K562 (cell line): ENCODE measurements at regions not wholly inside any gene's neighbourhood (a gene's known extent, or its start where the extent isn't known, plus 50 kb on each side); places are given as distances from the start of the nearest gene placed in this dataset.

ENCODE experiments used
- ATAC-seq: fragments of 200-7000 bp; cut with Tn5 transposase; 3 replicates; pipeline ENCODE4 v1.9.1; 2020; ENCODE audit warnings: moderate library complexity
- BruUV-seq: library from RNA; stranded (reverse); fragments of 400-500 nt; replicated peaks from 2 replicates; lab custom pipeline; 2021; lab: Mats Ljungman, UMichigan
- CTCF ChIA-PET: fragments of 300-600 bp; formaldehyde crosslinking; extraction: SDS; loops from one replicate; lab custom pipeline; 2021; ENCODE audit warnings: low intra/inter-chr PET ratio; lab: Yijun Ruan, JAX
- POLR2A ChIA-PET: fragments of 300-600, 350-650 bp; sonication (Branson Sonifier 250); formaldehyde crosslinking; extraction: SDS; loops from one replicate; lab custom pipeline; 2021; ENCODE audit warnings: antibody characterized with exemption, inconsistent platforms; lab: Yijun Ruan, JAX
- DNase-seq, 4 experiments: peaks; one replicate each; pipeline versions ENCODE4 v3.0.0 to v3.0.0-alpha.2; 2011 to 2018; ENCODE audit warnings: low spot score in 3 of 4, mixed read lengths in 3 of 4; ENCODE audit errors: extremely low read depth in 1 of 4
- FAIRE-seq: peaks from 2 replicates; lab custom pipeline; 2011; peaks lifted over from hg19 to GRCh38; lab: Jason Lieb, UNC
- H2AFZ ChIP-seq: 2 replicates; pipeline ENCODE4 v1.6.0; 2011; ENCODE audit warnings: low read depth, low read length, control low read depth, inconsistent platforms
- H3K27ac ChIP-seq: fragments of 200-600 bp; 3 replicates; pipeline ENCODE4 v1.8.0; 2011; ENCODE audit warnings: low read depth, mild to moderate bottlenecking, control low read depth, inconsistent platforms, low read length, moderate library complexity, mixed read lengths; ENCODE audit errors: extremely low read depth
- H3K27me3 ChIP-seq, 2 experiments: fragments of 300-600 bp in 1 of 2; 2 replicates in 1 of 2; 3 replicates in 1 of 2; pipeline versions ENCODE4 v1.6.0 to v1.8.0; 2011; ENCODE audit warnings: inconsistent platforms in 2 of 2, low read length in 2 of 2, mild to moderate bottlenecking in 1 of 2, mixed read lengths in 1 of 2, moderate library complexity in 1 of 2; ENCODE audit not compliant: control insufficient read depth in 2 of 2, insufficient read depth in 2 of 2
- H3K36me3 ChIP-seq: fragments of 300-600 bp; 3 replicates; pipeline ENCODE4 v1.8.0; 2011; ENCODE audit warnings: mild to moderate bottlenecking, low read length, inconsistent platforms; ENCODE audit not compliant: control insufficient read depth, insufficient read depth
- H3K4me1 ChIP-seq, 2 experiments: fragments of 200-600 bp in 1 of 2; replicated peaks in 1 of 2; 2 replicates in 1 of 2; 3 replicates in 1 of 2; pipeline versions ENCODE4 v1.5.1 to v1.8.0; 2011; ENCODE audit warnings: inconsistent platforms in 2 of 2, low read length in 2 of 2, mild to moderate bottlenecking in 1 of 2, mixed read lengths in 1 of 2, moderate library complexity in 1 of 2; ENCODE audit not compliant: control insufficient read depth in 2 of 2, insufficient read depth in 2 of 2
- H3K4me2 ChIP-seq: 2 replicates; pipeline ENCODE4 v1.6.1; 2011; ENCODE audit warnings: low read length, control low read depth, inconsistent platforms, mixed read lengths; ENCODE audit not compliant: insufficient read depth
- H3K4me3 ChIP-seq: fragments of 200-600 bp; sonication (generic), shearing (Covaris generic); 2 replicates; pipeline ENCODE4 v1.5.1; 2016; ENCODE audit warnings: control low read depth, inconsistent platforms
- H3K79me2 ChIP-seq: fragments of 200-600 bp; 3 replicates; pipeline ENCODE4 v1.8.0; 2011; ENCODE audit warnings: low read length, inconsistent platforms; ENCODE audit not compliant: control insufficient read depth, insufficient read depth
- H3K9ac ChIP-seq, 2 experiments: 2 replicates each; pipeline versions ENCODE4 v1.6.0 to v1.6.1; 2011; ENCODE audit warnings: low read depth in 2 of 2, low read length in 2 of 2, control low read depth in 1 of 2, inconsistent platforms in 1 of 2, mild to moderate bottlenecking in 1 of 2, mixed read lengths in 1 of 2; ENCODE audit not compliant: insufficient read depth in 1 of 2
- H3K9me1 ChIP-seq: one replicate; pipeline ENCODE4 v1.6.0; 2011; ENCODE audit warnings: inconsistent platforms, mild to moderate bottlenecking, low read length, moderate library complexity; ENCODE audit not compliant: control insufficient read depth, insufficient read depth
- H3K9me3 ChIP-seq: replicated peaks from 2 replicates; pipeline ENCODE4 v1.5.1; 2011; ENCODE audit warnings: low read depth, low read length, inconsistent platforms; ENCODE audit not compliant: control insufficient read depth, insufficient read depth
- H4K20me1 ChIP-seq: replicated peaks from 2 replicates; pipeline ENCODE4 v1.6.1; 2011; ENCODE audit warnings: low read length, inconsistent platforms, mixed read lengths; ENCODE audit not compliant: control insufficient read depth, insufficient read depth
- ADNP ChIP-seq: fragments of 200-800 bp; sonication (Bioruptor generic); IDR thresholded peaks from 2 replicates; pipeline ENCODE4 v1.6.1; 2016; ENCODE audit warnings: missing genetic modification characterization, missing compliant biosample characterization
- CBX2 ChIP-seq: fragments of 200-600 bp; sonication (generic); IDR thresholded peaks from one replicate; pipeline ENCODE4 v1.6.1; 2012; ENCODE audit warnings: mild to moderate bottlenecking, low read length, inconsistent platforms; ENCODE audit not compliant: insufficient read depth, poor library complexity, severe bottlenecking
- CREB5 ChIP-seq: fragments of 250-450 bp; sonication (Bioruptor Pico); IDR thresholded peaks from 2 replicates; pipeline ENCODE4 v1.5.0; 2020; ENCODE audit warnings: mild to moderate bottlenecking
- HDAC1 ChIP-seq, 2 experiments: fragments of 450-650 bp; IDR thresholded peaks; 2 replicates each; pipeline ENCODE4 v1.6.1; 2016 to 2017; ENCODE audit warnings: inconsistent platforms in 1 of 2, mild to moderate bottlenecking in 1 of 2, moderate library complexity in 1 of 2
- ID3 ChIP-seq, 2 experiments: fragments of 250-450 bp in 1 of 2; fragments of 450-650 bp in 1 of 2; sonication (Bioruptor Pico) in 1 of 2; IDR thresholded peaks; 2 replicates each; pipeline versions ENCODE4 v1.6.1 to v1.8.0; 2016 to 2021; ENCODE audit warnings: mild to moderate bottlenecking in 2 of 2, moderate library complexity in 2 of 2, missing compliant biosample characterization in 1 of 2, missing genetic modification characterization in 1 of 2
- MCM2 ChIP-seq: fragments of 450-650 bp; IDR thresholded peaks from 2 replicates; pipeline ENCODE4 v1.6.1; 2017; ENCODE audit warnings: low read depth, mild to moderate bottlenecking
- MEF2D ChIP-seq: conservative IDR thresholded peaks from 2 replicates; pipeline ENCODE4 v1.6.1; 2016; ENCODE audit warnings: low read depth, missing genetic modification characterization, missing compliant biosample characterization
- NFIX ChIP-seq: fragments of 250-450 bp; sonication (Bioruptor Pico); IDR thresholded peaks from 2 replicates; pipeline ENCODE4 v1.4.0; 2020; ENCODE audit warnings: low read depth, mild to moderate bottlenecking, moderate library complexity
- PCBP2 ChIP-seq: fragments of 200-400 bp; formaldehyde crosslinking; IDR thresholded peaks from 2 replicates; pipeline ENCODE4 v1.6.1; 2018; ENCODE audit warnings: low read length, low read depth, mild to moderate bottlenecking, moderate library complexity; ENCODE audit not compliant: poor library complexity, severe bottlenecking
- RFX5 ChIP-seq: IDR thresholded peaks from 2 replicates; pipeline ENCODE4 v1.6.1; 2011; ENCODE audit warnings: low read depth, mild to moderate bottlenecking, improper control_type of control experiment, low read length
- SMAD2 ChIP-seq: fragments of 150-350 bp; IDR thresholded peaks from 2 replicates; pipeline ENCODE4 v1.6.1; 2014; ENCODE audit warnings: low read depth, mild to moderate bottlenecking, low read length
- TAF1 ChIP-seq: IDR thresholded peaks from 2 replicates; pipeline ENCODE4 v1.6.1; 2011; ENCODE audit warnings: mild to moderate bottlenecking, low read length, moderate library complexity; ENCODE audit not compliant: insufficient read depth, control insufficient read depth, severe bottlenecking; ENCODE audit errors: extremely low read depth
- TBP ChIP-seq: optimal IDR thresholded peaks from 2 replicates; pipeline ENCODE3; 2011; ENCODE audit warnings: low read depth, low read length, improper control_type of control experiment
- TCF15 ChIP-seq: fragments of 250-450 bp; sonication (Bioruptor Pico); IDR thresholded peaks from 2 replicates; pipeline ENCODE4 v1.8.0; 2022; ENCODE audit warnings: moderate library complexity, mild to moderate bottlenecking, inconsistent platforms
- ZBED1 ChIP-seq: IDR thresholded peaks from 2 replicates; pipeline ENCODE4 v1.6.1; 2014
- ZNF146 ChIP-seq: IDR thresholded peaks from one replicate; pipeline ENCODE4 v1.6.1; 2018; ENCODE audit warnings: missing compliant biosample characterization; ENCODE audit not compliant: unreplicated experiment
- ZNF586 ChIP-seq: fragments of 450-650 bp; formaldehyde crosslinking; conservative IDR thresholded peaks from 2 replicates; pipeline ENCODE4 v1.4.0; 2020; ENCODE audit warnings: mild to moderate bottlenecking, moderate library complexity
- ZNF592 ChIP-seq: fragments of 450-650 bp; IDR thresholded peaks from 2 replicates; pipeline ENCODE4 v1.6.1; 2017; ENCODE audit warnings: antibody characterized with exemption, mild to moderate bottlenecking
- WGBS: fragments of 100-300 bp; shearing (Covaris generic); methylation state at CpG from one replicate; pipeline ENCODE4 v1.1.6; 2016; ENCODE audit warnings: low coverage, mixed read lengths; ENCODE audit not compliant: insufficient coverage; ENCODE audit errors: missing lambda C conversion rate; 5-methylcytosine and 5-hydroxymethylcytosine counted together
- in situ Hi-C: fragments of 300-500 bp; cut with MboI; formaldehyde crosslinking; loops from 4 replicates; pipeline ENCODE4 v1.15.0; 2018; ENCODE audit warnings: inconsistent platforms, mixed read lengths
- intact Hi-C: fragments of 100-400 bp; cut with micrococcal nuclease; formaldehyde crosslinking; loops from 2 replicates; pipeline ENCODE4 v1.14.2; 2022

- WGBS, result 1% methylated on average over 5 of the region's 5 CpGs
- no peaks in the 10 kb centered on the region for H3K79me2 ChIP-seq
- H3K36me3 ChIP-seq, result no peaks in the 10 kb centered on the region
- H2AFZ ChIP-seq, result no peak overlapping the region
- H3K4me3 ChIP-seq, result no peak overlapping the region
- no peaks in the 10 kb centered on the region for H3K4me1 ChIP-seq
- ATAC-seq (no peak), DNase-seq (no peak), FAIRE-seq (no peak)
- H3K4me2 ChIP-seq, result no peak overlapping the region
- no peaks in the 10 kb centered on the region for H3K27me3 ChIP-seq
- H3K9ac ChIP-seq, result no peak overlapping the region
- H4K20me1 ChIP-seq, result no peaks in the 10 kb centered on the region
- in situ Hi-C loops (no loop called here), intact Hi-C loops (no loop called here)
- no peaks in the 10 kb centered on the region for H3K9me3 ChIP-seq
- CTCF ChIA-PET, result no interaction called here
- no peak overlapping the region for H3K27ac ChIP-seq
- no TSS peak for BruUV-seq
- POLR2A ChIA-PET, result no interaction called here
- H3K9me1 ChIP-seq, result no peaks in the 10 kb centered on the region
- TF ChIP-seq TAF1, result no peak
- no peak for TF ChIP-seq TCF15 (CRISPR knock-in tag)
- no peak for TF ChIP-seq SMAD2
- TF ChIP-seq HDAC1 (IDR thresholded peaks at IDR 0.05), result no peak
- no peak for TF ChIP-seq CREB5 (CRISPR knock-in tag)
- no peak for TF ChIP-seq RFX5
- no peak for TF ChIP-seq ID3 (CRISPR knock-in tag; IDR thresholded peaks at IDR 0.05)
- TF ChIP-seq ID3 (tag; IDR thresholded peaks at IDR 0.05), result no peak
- TF ChIP-seq ZNF592, result no peak
- TF ChIP-seq MEF2D (tag), result no peak
- TF ChIP-seq ADNP, result no peak
- TF ChIP-seq ZNF146 (CRISPR knock-in tag), result no peak
- TF ChIP-seq ZBED1, result no peak
- no peak for TF ChIP-seq NFIX (CRISPR knock-in tag)
- no peak for TF ChIP-seq MCM2
- TF ChIP-seq PCBP2, result no peak
- no peak for TF ChIP-seq TBP
- no peak for TF ChIP-seq ZNF586
- no peak for TF ChIP-seq CBX2
These were observed 424.2 kb upstream of the WWC1 start for GRCh38 chr5:167867281-167867680.
